ENCODE measurements at regions not wholly inside any gene's neighbourhood (a gene's known extent, or its start where the extent isn't known, plus 50 kb on each side); places are given as distances from the start of the nearest gene placed in this dataset.

DNA sequence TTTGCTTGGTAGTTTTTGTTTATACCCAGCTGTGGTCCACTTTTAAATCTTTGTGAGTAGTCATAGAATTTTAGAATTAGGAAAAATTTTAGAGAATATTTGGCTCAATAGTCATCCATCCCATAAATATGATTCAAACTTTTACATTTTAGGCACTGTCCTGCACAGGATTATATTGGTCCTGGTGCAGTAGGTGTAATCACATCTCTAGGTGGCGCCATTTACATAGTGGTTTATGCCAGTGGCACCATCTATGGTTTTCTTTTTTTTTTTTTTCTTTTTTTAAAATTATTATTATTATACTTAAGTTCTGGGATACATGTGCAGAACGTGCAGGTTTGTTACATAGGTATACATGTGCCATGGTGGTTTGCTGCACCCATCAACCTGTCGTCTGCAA, 260.7 kb upstream of the KCNN2 start:
- no peak overlapping the region for H3K4me2 ChIP-seq (replicated peaks; ENCODE audit: low read depth, low read length, poor library complexity, severe bottlenecking)
- no CpG with 5 or more reads among the region's 3 CpGs for WGBS (ENCODE audit: insufficient coverage)
- no peak overlapping the region for H3K9ac ChIP-seq (ENCODE audit: low read length)
- POLR2A ChIA-PET = no interaction called here
- no peak overlapping the region for H3K4me3 ChIP-seq (ENCODE audit: control extremely low read depth in 1 of 5, extremely low read depth in 1 of 5, insufficient read depth in 1 of 5, low read depth in 2 of 5, low read length in 4 of 5)
- H3K79me2 ChIP-seq (ENCODE audit: control insufficient read depth, insufficient read depth, low read length) = no peaks in the 10 kb centered on the region
- no peaks in the 10 kb centered on the region for H3K4me1 ChIP-seq (ENCODE audit: control insufficient read depth in 2 of 2, insufficient read depth in 2 of 2, low read length in 2 of 2)
- intact Hi-C loops (cut with micrococcal nuclease) = no loop called here
- Mint-ChIP-seq H3K27me3 (no peaks in the 10 kb centered on the region), H3K4me3 (no peak overlapping the region), H3K9me3 (ENCODE audit: insufficient read depth) (no peaks in the 10 kb centered on the region), H3K27ac (no peak overlapping the region), H3K4me1 (no peaks in the 10 kb centered on the region)
- H3K27me3 ChIP-seq (replicated peaks in 1 of 4; ENCODE audit: control extremely low read depth in 1 of 4, control insufficient read depth in 3 of 4, insufficient read depth in 4 of 4, low read length in 3 of 4) = no peaks in the 10 kb centered on the region
- CTCF ChIA-PET = no interaction called here
- no peak overlapping the region for H2AFZ ChIP-seq (ENCODE audit: insufficient read depth, low read depth, low read length, poor library complexity, severe bottlenecking)
- no peaks in the 10 kb centered on the region for H4K20me1 ChIP-seq (ENCODE audit: control insufficient read depth, insufficient read depth, low read length, poor library complexity, severe bottlenecking)
- no peak for DNase-seq
- TF ChIP-seq, protein P1, sequence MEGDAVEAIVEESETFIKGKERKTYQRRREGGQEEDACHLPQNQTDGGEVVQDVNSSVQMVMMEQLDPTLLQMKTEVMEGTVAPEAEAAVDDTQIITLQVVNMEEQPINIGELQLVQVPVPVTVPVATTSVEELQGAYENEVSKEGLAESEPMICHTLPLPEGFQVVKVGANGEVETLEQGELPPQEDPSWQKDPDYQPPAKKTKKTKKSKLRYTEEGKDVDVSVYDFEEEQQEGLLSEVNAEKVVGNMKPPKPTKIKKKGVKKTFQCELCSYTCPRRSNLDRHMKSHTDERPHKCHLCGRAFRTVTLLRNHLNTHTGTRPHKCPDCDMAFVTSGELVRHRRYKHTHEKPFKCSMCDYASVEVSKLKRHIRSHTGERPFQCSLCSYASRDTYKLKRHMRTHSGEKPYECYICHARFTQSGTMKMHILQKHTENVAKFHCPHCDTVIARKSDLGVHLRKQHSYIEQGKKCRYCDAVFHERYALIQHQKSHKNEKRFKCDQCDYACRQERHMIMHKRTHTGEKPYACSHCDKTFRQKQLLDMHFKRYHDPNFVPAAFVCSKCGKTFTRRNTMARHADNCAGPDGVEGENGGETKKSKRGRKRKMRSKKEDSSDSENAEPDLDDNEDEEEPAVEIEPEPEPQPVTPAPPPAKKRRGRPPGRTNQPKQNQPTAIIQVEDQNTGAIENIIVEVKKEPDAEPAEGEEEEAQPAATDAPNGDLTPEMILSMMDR (IDR thresholded peaks at IDR 0.05) = no peak
- H3K27ac ChIP-seq (ENCODE audit: low read length in 2 of 2) = no peak overlapping the region
- H3K9me3 ChIP-seq (ENCODE audit: control extremely low read depth in 1 of 3, control insufficient read depth in 2 of 3, insufficient read depth in 1 of 3, low read length in 2 of 3) = no peaks in the 10 kb centered on the region
- no peaks in the 10 kb centered on the region for H3K36me3 ChIP-seq (replicated peaks in 1 of 2; ENCODE audit: control extremely low read depth in 1 of 2, control insufficient read depth in 1 of 2, extremely low read depth in 1 of 2, insufficient read depth in 2 of 2, low read length in 1 of 2)
- no peak for ATAC-seq (ENCODE audit: low read depth)

- Mint-ChIP-seq H3K27ac (no peak overlapping the region), H3K4me1 (no peaks in the 10 kb centered on the region), H3K4me3 (no peak overlapping the region), H3K27me3 (no peaks in the 10 kb centered on the region), H3K9me3 (ENCODE audit: insufficient read depth) (no peaks in the 10 kb centered on the region)
- H2AFZ ChIP-seq (ENCODE audit: insufficient read depth, low read depth, low read length, poor library complexity, severe bottlenecking) = no peak overlapping the region
- no peak overlapping the region for H3K9ac ChIP-seq (ENCODE audit: low read length)
- no peak for ATAC-seq (ENCODE audit: low read depth)
- H4K20me1 ChIP-seq (ENCODE audit: control insufficient read depth, insufficient read depth, low read length, poor library complexity, severe bottlenecking) = no peaks in the 10 kb centered on the region
- intact Hi-C loops (cut with micrococcal nuclease) = no loop called here
- H3K27me3 ChIP-seq (replicated peaks in 1 of 4; ENCODE audit: control extremely low read depth in 1 of 4, control insufficient read depth in 3 of 4, insufficient read depth in 4 of 4, low read length in 3 of 4) = no peaks in the 10 kb centered on the region
- no peak overlapping the region for H3K27ac ChIP-seq (ENCODE audit: low read length in 2 of 2)
- TF ChIP-seq, protein P1 (IDR thresholded peaks at IDR 0.05) = no peak
- no peak for TF ChIP-seq EZH2 (IDR thresholded peaks at IDR 0.05; ENCODE audit: borderline replicate concordance, insufficient read depth, low read depth, low read length, poor library complexity, severe bottlenecking)
- H3K36me3 ChIP-seq (replicated peaks in 1 of 2; ENCODE audit: control extremely low read depth in 1 of 2, control insufficient read depth in 1 of 2, extremely low read depth in 1 of 2, insufficient read depth in 2 of 2, low read length in 1 of 2) = no peaks in the 10 kb centered on the region
- ChIA-PET CTCF (no interaction called here), POLR2A (no interaction called here)
- no peak for DNase-seq
- no peaks in the 10 kb centered on the region for H3K4me1 ChIP-seq (ENCODE audit: control insufficient read depth in 2 of 2, insufficient read depth in 2 of 2, low read length in 2 of 2)
- H3K4me2 ChIP-seq (replicated peaks; ENCODE audit: low read depth, low read length, poor library complexity, severe bottlenecking) = no peak overlapping the region
- no peaks in the 10 kb centered on the region for H3K9me3 ChIP-seq (ENCODE audit: control extremely low read depth in 1 of 3, control insufficient read depth in 2 of 3, insufficient read depth in 1 of 3, low read length in 2 of 3)
- no CpG with 5 or more reads among the region's 1 CpG for WGBS (ENCODE audit: insufficient coverage)
- no peaks in the 10 kb centered on the region for H3K79me2 ChIP-seq (ENCODE audit: control insufficient read depth, insufficient read depth, low read length)
- H3K4me3 ChIP-seq (ENCODE audit: control extremely low read depth in 1 of 5, extremely low read depth in 1 of 5, insufficient read depth in 1 of 5, low read depth in 2 of 5, low read length in 4 of 5) = no peak overlapping the region
Observed at GRCh38 chr5:114113604-114114003, 248.3 kb upstream of the KCNN2 start.

All from B cell (primary cell).